HepG2 (cell line): ENCODE measurements at regions not wholly inside any gene's neighbourhood (a gene's known extent, or its start where the extent isn't known, plus 50 kb on each side); places are given as distances from the start of the nearest gene placed in this dataset.

ENCODE experiments used
- ASH2L ChIP-seq: fragments of 300-600, 200-600 bp; sonication (generic); IDR thresholded peaks from 2 replicates; pipeline ENCODE4 v1.7.0; 2017; ENCODE audit warnings: low read depth, mild to moderate bottlenecking, moderate library complexity, mixed read lengths, low read length; ENCODE audit not compliant: insufficient read length
- CHD2 ChIP-seq: IDR thresholded peaks from 2 replicates; pipeline ENCODE4 v1.6.1; 2011; ENCODE audit warnings: low read depth, low read length, improper control_type of control experiment
- EHMT2 ChIP-seq: fragments of 200-600 bp; sonication (generic); IDR thresholded peaks from 2 replicates; pipeline ENCODE4 v1.7.0; 2017; ENCODE audit warnings: antibody characterized with exemption, low read depth, low read length, borderline replicate concordance
- KLF15 ChIP-seq: sonication (generic); formaldehyde crosslinking; IDR thresholded peaks from 2 replicates; pipeline ENCODE4 v1.8.1; 2023; ENCODE audit warnings: borderline replicate concordance, mild to moderate bottlenecking, inconsistent platforms, missing genetic modification reagents, mixed read lengths
- POLR2A ChIP-seq, 2 experiments: IDR thresholded peaks; 2 replicates each; pipeline ENCODE4 v1.6.1; 2011; ENCODE audit warnings: low read depth in 2 of 2, low read length in 2 of 2, mild to moderate bottlenecking in 1 of 2, moderate library complexity in 1 of 2; ENCODE audit not compliant: insufficient read depth in 1 of 2
- RAD21 ChIP-seq: fragments of 450-650 bp; formaldehyde crosslinking; IDR thresholded peaks from 2 replicates; pipeline ENCODE4 v1.5.0; 2020; ENCODE audit warnings: mild to moderate bottlenecking
- ZHX1 ChIP-seq: sonication (generic); formaldehyde crosslinking; IDR thresholded peaks from 2 replicates; pipeline ENCODE4 v1.8.1; 2022; ENCODE audit warnings: low read depth, mild to moderate bottlenecking, missing genetic modification reagents
- ZNF335 ChIP-seq: sonication (generic); formaldehyde crosslinking; IDR thresholded peaks from 2 replicates; pipeline ENCODE4 v1.4.0; 2020; ENCODE audit warnings: missing genetic modification reagents
- ZNF580 ChIP-seq: IDR thresholded peaks from 2 replicates; pipeline ENCODE4 v1.6.1; 2016; ENCODE audit warnings: low read depth, borderline replicate concordance
- ZNF800 ChIP-seq: sonication (generic); formaldehyde crosslinking; IDR thresholded peaks from 2 replicates; pipeline ENCODE4 v1.4.0; 2020; ENCODE audit warnings: missing genetic modification reagents
- TF ChIP-seq, protein P1 (sequence below): sonication (generic); formaldehyde crosslinking; IDR thresholded peaks from 2 replicates; pipeline ENCODE4 v1.4.0; 2020; ENCODE audit warnings: missing genetic modification reagents

GRCh38 chr13:90769387-90769786 is 578.1 kb upstream of the MIR17HG start:
- TF ChIP-seq ASH2L: no peak
- TF ChIP-seq, protein P1, sequence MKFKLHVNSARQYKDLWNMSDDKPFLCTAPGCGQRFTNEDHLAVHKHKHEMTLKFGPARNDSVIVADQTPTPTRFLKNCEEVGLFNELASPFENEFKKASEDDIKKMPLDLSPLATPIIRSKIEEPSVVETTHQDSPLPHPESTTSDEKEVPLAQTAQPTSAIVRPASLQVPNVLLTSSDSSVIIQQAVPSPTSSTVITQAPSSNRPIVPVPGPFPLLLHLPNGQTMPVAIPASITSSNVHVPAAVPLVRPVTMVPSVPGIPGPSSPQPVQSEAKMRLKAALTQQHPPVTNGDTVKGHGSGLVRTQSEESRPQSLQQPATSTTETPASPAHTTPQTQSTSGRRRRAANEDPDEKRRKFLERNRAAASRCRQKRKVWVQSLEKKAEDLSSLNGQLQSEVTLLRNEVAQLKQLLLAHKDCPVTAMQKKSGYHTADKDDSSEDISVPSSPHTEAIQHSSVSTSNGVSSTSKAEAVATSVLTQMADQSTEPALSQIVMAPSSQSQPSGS (CRISPR knock-in tag): no peak
- no peak for TF ChIP-seq ZNF800 (CRISPR knock-in tag)
- no peak for TF ChIP-seq EHMT2
- TF ChIP-seq KLF15 (CRISPR knock-in tag): no peak
- TF ChIP-seq RAD21 (CRISPR knock-in tag): no peak
- TF ChIP-seq ZNF580 (CRISPR knock-in tag): no peak
- TF ChIP-seq POLR2A (IDR thresholded peaks at IDR 0.05; ENCODE audit: insufficient read depth in 1 of 2, low read depth in 2 of 2, low read length in 2 of 2): no peak
- no peak for TF ChIP-seq ZNF335 (CRISPR knock-in tag)
- no peak for TF ChIP-seq CHD2
- TF ChIP-seq ZHX1 (CRISPR knock-in tag): no peak
